ENCODE measurements at regions not wholly inside any gene's neighbourhood (a gene's known extent, or its start where the extent isn't known, plus 50 kb on each side); places are given as distances from the start of the nearest gene placed in this dataset.
A peak's percentile ranks its signal among the peaks of the same experiment; 100 is the strongest.
"Not testable (repeated sequence)": the region's sequence is repeated elsewhere in the genome, so short reads cannot be mapped to it uniquely, and the experiment has no call there.

DNA sequence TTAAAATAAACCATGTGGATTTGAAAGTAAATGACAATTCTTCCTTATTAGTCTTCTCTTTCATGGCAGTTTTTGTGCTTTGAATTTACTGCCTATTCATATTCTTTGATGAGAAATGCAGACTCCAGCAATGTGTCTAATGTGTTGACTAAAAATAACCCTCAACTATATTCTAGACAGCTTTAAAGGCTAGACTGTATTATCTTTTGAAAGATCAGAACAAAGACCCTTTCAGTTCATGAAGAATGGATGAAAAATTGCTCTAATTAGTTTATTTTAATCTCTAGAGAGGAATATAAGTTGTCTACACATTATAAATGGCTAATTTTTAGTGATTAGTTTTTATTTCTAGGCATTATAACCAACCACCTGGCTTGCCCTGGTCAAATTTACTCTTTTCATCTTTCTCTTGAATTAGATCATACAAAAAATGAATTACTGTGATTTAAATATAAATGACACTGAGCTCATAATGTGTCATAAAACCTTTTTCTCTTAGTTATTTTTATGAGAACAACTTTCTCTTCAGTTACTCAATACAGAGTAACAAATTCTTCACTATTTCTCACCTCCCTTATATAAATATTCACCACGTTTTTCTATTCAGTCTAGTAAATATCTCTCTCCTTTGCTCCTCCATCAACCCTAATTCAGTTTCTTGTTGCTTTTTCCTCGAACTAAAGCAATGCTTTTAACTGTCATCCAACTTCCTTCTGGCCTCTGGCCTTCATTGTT, 428.5 kb upstream of the TMPRSS15 start:
- no peak for DNase-seq

DNA sequence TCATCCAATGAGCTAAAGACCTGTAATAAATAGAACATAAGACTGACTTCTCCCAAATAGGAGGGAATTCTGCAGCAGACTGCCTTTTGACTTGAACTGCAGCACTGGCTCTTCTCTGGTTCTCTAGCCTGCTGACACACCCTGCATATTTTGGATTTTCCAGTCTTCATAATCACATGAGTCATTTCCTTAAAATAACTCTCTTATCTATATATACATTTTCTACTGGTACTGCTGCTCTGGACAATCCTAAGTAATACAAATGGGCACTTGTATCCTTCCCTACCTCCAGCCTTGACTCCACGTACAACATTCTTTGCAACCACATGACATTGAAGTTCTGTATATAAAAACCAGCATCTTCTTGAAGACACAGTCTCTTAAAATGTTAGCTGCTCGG, 429.4 kb upstream of the TMPRSS15 start:
- DNase-seq = no peak

DNA sequence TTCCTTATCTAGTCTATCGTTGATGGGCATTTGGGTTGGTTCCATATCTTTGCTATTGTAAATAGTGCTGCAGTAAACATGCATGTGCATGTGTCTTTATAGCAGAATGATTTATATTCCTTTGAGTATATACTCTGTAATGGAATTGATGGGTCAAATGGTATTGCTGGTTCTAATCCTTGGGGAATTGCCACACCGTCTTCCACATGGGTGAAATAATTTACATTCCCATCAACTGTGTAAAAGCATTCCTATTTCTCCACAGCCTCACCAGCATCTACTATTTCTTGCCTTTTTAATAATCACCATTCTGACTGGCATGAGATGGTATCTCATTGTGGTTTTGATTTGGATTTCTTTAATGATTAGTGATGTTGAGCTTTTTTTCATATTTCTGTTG, 430.5 kb upstream of the TMPRSS15 start:
- not testable (repeated sequence) for DNase-seq

DNA sequence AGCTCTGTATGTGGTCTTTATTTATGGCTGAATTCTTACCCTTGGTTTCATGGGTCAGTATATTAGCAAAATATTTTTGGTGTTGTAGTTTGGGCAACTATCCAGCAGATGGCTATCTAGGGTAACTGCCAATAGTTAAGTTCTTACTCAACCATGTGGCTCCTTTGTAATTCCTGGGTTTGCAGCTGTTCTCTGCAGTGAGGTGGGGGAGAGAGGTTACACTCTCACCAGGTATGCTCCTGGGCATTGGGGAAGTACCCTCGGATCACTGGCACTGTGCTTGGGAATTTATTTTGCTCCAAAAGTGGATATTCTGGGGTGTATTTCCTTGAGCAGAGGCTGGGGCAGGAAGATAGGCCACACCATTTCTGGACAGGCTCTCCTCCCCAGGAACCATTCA, 436.7 kb upstream of the TMPRSS15 start:
- no peak for DNase-seq

DNA sequence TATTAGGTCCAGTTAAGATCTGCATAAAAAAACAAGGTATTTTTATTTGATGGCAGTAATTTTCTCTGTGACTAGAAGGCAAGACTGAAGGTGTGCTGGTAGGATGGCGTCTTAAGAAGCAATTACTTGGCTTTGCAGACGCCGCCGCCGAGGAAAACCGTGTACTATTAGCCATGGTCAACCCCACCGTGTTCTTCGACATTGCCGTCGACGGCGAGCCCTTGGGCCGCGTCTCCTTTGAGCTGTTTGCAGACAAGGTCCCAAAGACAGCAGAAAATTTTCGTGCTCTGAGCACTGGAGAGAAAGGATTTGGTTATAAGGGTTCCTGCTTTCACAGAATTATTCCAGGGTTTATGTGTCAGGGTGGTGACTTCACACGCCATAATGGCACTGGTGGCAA, 454.0 kb upstream of the TMPRSS15 start:
- DNase-seq = not testable (repeated sequence)

DNA sequence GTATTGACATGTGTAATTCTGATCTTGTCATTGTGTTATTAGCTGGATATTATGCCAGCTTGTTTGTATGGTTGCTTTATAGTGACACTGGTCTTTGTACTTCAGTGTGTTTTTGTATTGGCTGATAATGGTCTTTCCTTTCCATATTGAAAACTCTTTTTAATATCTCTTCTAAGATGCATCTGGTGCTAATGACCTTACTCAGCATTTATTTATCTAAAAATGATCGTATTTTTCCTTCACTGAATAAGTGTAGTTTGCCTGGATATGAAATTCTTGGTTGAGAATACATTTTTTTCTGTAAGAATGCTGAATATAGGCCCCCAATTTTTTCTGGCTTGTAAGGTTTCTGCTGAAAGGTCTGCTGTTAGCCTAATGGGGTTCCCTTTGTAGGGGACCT, 465.5 kb upstream of the TMPRSS15 start:
- no peak for DNase-seq

DNA sequence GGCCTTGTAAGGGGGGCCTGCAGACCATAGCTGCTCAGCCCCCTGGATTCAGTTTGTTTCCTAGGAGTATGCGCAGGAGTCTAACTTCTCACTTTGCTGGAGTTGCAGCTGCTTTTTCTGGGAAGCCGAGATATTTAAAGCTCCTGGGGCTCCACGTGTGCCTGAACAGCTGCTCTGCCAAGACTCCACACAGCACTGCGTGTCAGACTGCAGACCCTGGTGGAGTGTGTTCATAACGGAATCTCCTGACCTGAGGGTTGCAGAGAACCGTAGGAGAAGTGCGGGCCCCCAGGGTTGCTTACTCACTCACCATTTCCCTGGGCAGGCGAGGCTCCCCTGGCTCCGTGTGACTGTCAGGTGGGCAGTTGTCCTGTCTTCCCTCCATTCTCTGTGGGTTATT, 474.3 kb upstream of the TMPRSS15 start:
- no peak for DNase-seq

DNA sequence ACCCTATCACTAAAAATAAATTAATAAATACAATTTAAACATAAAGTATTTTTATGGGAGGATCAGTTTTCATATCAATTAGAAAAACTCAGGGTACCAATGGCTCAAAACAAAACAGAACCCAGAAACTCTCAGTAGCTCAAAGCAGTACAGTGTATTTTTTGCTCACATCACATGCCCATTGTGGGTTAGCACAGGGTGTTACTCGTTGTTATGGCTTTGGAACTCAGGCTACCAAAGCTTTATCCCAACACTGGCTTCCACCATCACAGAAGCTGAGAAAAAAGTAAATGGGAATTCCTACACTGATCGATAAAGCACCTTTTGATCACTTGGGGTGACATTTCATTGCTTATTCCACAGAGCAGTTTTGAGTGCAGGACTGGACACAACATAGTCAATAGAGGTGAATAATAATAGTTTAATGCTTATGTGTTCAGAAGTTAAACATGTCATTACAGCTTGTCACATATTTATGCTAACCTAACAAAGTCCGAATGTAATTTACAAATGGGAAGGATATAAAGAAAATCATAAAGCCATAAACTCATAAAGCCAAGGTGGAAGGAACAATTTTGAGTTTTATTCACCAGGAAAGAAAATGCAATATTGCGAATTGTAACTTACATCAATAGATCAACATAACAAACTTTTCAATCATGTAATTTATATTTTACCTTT, 484.5 kb upstream of the TMPRSS15 start:
- no peak for DNase-seq

DNA sequence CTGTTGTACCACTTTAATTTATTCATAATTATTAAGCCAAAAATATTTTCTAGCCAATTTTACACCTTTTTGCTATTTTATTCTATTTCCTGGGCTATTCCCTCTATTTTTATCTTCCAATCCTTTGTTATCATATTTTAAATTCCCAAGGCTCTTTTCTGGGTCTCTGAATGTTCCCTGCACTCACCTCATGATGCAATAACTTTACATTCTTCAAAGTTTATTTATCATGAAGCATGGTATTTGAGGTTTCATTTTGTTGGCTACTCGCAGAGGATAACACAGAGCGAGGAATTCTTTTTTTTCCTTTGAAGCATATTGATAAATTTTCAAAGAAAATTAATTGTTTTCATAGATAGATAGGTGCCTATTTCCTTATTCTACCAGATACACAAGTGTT, 489.8 kb upstream of the TMPRSS15 start:
- DNase-seq = no peak

DNA sequence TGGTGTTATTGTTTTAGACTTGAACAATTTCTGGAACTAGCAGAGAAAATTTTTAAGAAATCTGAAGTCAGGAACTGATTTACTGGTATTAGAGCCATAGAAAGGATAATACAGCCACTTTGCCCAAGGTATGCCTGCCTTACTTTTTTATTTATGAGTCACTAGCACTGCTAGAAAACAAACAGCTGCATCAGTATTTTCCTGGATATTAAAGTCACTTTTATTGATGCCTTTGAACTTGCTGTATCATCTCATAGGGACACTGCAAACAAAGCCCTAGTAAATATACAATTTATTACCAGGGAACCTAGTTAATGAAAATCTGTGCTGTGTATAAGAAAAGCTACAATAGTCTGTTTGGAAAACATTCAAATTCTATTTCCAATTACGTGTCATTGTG, 490.8 kb upstream of the TMPRSS15 start:
- no peak for DNase-seq

DNA sequence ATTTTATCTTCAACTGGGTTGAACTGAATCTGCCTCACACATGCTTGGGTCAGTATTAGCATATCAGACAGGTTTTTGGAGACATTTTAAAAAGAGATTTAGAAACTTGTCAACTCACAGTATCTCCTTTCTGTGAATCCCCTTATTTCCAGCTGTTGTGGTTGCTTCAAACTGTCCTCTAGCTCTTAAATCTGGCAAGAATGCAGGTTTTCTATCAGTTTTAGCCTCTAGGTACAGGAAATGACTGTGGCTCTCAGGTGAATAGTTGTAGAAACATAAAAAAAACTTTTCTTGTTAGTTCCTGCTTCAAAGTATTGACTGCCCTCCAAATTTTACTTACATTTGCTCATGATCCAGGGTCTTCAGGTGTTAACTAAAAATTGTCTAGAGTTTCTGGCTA, 495.7 kb upstream of the TMPRSS15 start:
- no peak for DNase-seq

DNA sequence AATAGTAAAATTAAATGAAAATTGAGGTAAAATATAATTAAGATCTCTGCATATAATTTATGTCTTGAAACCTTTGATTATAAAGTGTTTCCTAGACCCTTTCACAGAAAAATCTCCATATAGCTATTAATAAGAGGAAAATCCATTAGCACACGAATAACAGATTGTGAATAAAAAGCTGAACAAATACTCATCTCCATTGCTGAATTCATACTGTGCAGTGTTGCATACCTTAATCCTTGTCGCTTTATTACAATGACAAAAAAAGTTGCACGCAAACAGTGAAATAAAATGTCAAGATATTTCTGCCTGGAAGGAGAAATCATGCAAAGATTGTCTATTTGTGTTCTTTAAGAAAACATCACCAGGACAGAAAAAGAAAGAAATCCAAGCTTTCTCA, 499.1 kb upstream of the TMPRSS15 start:
- no peak for DNase-seq

DNA sequence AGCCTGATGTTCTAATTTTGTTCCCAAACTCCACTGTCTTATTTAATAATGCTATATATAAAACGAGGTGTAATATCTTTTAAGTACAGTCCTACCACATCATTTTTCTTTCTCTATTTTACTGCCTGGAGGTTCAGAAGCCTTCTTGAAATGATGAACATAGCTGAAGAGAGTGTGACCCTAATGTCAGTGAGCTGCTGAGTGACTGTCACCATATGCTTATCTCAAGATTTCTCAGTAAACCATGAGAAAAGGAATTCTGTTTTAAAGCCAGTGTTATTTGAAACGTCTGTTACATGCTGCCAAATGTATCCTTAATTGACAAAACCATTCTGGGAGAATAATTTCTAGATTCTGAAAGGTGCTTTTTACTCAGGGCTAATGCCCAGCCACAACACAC, 503.5 kb upstream of the TMPRSS15 start:
- no peak for DNase-seq

DNA sequence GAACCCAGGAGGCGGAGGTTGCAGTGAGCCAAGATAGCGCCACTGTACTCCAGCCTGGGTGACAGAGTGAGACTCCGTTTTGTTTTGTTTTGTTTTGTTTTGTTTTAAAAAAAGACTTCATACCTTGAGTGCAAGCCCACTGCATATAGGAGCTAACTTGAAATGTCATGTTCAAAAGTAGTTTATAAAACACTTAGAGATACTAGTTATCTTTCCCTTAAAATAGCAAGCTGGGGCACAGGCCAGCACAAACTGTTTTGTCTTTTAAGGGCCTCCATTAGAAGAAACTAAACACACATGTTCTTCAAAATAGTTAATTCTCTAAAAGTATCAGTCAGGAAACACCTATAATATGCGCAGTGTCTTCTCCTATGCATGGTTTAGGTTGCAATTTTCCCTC, 505.1 kb upstream of the TMPRSS15 start:
- DNase-seq = no peak

DNA sequence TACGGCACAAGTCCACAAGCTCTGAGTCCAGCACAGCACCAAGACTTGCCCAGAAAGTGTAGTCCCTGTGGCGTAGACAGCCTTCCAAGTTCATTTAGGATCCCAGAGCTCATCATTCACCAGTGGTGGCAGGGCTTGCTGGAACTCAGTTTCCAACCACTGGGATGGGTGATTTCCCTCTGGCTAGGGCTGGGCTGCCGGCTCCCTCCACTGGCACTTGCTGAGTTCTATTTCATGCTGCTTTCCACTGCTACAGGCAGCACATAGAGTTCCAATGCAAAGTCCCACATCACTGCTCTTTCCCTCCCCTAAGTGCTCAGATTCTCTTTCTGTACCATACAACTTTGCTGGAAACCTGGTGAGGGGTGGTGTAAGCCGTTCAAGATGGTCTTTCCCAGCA, 510.3 kb upstream of the TMPRSS15 start:
- DNase-seq = no peak

DNA sequence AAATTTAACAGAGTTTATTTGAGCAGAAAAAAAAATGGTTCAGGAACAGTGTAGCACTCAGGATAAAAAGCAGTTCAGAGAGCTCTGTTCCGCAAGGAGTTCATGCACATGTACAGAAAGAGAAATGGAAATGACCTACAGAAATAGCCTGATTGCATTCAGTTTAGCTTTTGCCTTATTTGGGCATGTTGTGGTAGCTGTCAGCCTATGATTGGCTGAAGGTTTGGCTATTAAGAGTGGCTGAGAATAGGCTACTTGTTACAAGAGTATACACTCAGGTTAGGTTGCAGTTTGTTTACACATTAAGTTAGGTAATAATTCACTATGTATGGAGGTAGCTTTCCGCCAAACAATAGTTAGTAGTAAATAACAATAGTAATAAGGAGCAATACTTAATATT, 511.0 kb upstream of the TMPRSS15 start:
- no peak for DNase-seq

DNA sequence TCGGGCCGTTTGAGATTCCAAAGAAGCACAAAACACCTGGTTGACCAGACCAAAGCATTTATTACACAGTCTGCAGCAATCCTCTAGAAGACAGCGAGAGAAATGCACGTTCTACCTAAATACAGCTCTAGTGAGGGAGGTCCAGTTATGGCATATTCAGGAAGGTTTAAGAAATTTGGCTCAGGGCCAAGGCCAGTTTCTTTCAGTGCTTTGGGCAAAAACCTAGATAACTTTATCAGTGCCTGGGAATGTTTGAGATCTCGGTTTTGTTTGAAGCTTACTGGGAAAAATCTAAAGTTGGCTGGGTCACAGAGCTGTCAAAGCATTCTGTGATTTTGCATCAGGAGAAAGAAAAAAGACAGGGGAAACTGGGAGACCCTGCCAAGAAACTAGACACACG, 514.0 kb upstream of the TMPRSS15 start:
- DNase-seq = no peak

DNA sequence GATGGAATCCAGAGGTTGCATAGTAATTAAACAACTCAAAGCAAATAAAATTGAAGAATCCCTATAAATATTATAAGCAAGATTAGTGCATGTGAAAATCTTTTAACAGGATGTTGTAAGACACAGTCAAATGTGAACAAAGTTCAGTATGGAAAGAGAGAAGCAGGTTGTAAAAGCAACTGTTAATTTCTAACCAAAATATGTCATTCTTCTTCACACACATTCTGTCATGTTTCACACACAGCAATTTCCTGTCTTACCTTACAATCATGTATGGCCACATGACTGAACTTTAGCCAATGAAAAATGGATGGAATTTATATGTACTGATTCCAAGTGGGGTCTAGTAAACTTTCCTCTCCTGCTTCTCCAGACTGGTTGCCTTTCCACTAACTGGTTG, 527.7 kb upstream of the TMPRSS15 start:
- no peak for DNase-seq

DNA sequence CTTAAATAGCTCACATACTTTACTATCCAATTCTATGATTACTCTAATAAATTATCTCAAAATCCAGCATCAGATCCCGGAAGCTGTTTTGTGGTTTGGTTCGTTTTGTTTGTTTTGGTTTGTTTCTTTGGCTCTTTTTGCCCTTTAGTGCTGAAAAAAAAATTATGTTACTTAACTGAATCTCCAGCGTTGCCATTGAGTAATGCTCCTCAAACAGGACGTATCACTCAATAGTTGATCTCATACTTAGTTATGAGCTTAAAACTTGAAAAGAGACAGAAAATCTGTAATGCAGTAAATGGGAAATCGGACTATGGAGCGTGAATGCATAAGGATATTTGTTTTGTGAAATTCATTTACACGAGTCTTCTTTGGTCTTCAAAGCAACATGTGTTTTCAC, 533.8 kb upstream of the TMPRSS15 start:
- no peak for DNase-seq

DNA sequence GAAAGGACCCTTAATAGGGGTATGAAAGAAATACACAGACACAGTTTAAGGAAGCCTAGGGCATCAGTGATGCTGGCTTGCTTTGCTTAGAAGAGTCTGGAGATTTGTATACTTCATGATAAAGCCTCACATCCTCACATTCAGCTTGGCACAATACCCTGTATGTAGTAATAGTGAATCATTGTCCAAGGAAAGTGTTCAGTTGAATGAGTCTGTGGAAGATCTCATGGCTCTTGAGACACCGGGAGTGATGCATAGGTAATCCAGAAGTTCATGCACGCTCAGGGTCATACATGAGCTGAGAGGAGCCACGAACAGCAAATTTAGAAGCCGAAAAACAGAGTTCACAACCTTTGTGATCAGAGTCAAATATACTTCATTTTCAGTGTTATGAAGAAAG, 537.2 kb upstream of the TMPRSS15 start:
- no peak for DNase-seq

DNA sequence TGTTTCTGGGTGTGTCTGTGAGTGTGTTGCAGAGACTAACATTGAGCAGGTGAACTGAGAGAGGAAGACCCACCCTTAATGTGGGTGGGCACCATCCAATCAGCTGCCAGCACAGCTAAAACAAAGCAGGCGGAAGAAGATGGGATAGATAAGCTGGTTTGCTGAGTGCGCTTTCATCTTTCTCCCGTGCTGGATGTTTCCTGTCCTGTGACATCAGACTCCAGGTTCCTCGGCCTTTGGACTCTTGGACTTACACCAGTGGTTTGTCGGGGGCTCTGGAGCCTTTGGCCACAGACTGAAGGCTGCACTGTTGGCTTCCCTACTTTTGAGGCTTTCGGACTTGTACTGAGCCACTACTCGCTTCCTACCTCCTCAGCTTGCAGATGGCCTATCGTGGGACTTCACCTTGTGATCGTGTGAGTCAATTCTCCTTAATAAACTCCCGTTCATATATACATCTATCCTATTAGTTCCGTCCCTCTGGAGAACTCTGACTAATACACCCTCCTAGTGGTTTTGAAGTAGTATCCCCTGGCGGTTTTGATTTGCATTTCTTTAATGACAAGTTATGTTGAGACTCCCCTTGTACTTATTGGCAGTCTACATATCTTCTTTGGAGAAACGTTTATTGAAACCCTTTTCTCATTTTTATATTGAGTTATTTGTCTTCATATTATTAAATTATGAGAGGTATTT, 546.6 kb upstream of the TMPRSS15 start:
- DNase-seq = no peak

DNA sequence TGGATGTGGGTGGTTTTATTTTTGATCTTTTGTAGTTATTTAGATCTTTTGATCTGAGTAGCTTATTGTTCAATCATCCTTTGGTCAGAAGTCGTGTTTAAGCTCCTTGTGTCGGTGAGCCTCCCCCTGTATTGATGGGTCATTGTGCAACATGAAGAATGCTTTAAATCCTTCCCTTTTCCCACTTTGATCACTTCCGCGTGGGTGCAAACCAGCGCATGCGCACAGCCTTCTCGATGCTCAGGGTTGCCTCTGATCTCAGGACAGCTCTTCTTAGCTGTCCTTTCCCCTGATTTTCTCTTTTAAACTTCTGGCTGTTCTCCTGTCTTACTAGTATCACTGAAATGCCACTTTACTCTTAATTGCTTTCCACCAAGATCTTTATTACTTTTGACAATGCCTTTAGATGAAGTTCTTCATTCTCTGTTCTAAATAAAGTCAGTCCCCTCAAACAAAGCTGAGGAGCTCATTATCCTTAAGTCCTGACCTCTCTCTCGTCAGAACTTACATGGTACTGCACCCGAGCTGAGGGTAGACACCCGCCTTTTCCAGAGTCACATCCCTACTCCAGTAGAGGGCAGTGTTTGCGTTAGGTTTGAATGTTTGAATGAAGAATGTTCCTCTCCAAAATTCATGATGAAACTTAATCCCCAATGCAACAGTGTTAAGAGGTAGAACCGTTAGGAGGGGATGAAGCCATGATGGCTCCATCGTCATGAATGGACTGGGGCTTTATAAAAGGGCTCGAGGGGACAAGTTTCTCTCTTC, 547.9 kb upstream of the TMPRSS15 start:
- DNase-seq = peak; percentile 2

DNA sequence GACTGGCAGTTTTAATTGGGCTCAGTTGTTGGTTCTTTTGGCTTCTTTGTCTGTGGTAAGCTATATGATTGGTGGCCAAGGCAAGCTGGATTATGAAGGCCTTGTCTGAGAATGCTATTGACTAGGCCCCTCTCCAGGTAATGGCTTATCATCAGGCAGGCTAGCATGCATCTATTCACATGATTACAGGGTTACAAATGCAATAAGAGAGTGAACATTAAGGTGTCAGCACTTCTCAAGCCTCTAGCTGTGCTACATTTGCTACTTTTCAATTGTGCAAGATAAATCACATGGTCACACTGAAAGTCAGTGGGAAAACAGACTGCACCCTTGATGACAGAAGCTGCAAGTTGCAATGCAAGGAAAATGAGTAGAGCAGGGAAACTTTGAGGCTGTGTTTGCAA, 550.9 kb upstream of the TMPRSS15 start:
- no peak for DNase-seq

Measured in occipital lobe (tissue), 1 donor.